GM23338 (cell line): ENCODE measurements at regions not wholly inside any gene's neighbourhood (a gene's known extent, or its start where the extent isn't known, plus 50 kb on each side); places are given as distances from the start of the nearest gene placed in this dataset.

ENCODE experiments used
- ATAC-seq: fragments of 200-7000 bp; cut with Tn5 transposase; 3 replicates; pipeline ENCODE4 v1.9.1; 2020
- DNase-seq: peaks from one replicate; pipeline ENCODE4 v3.0.0-alpha.2; 2015; ENCODE audit warnings: low spot score
- H2AFZ ChIP-seq: fragments of 200-600 bp; sonication (generic); 2 replicates; pipeline ENCODE4 v1.8.0; 2016; ENCODE audit warnings: antibody characterized with exemption, mild to moderate bottlenecking, moderate library complexity
- H3F3A ChIP-seq: fragments of 200-600 bp; sonication (generic); replicated peaks from 2 replicates; pipeline ENCODE4 v1.8.0; 2017; ENCODE audit warnings: antibody characterized with exemption, mixed run types, low read depth
- H3K27ac ChIP-seq: fragments of 200-600 bp; sonication (generic); 2 replicates; pipeline ENCODE4 v1.6.1; 2016; ENCODE audit warnings: low read depth
- H3K27me3 ChIP-seq: fragments of 200-600 bp; sonication (generic); 2 replicates; pipeline ENCODE4 v1.8.0; 2016; ENCODE audit warnings: mild to moderate bottlenecking, mixed run types, moderate library complexity; ENCODE audit not compliant: insufficient read depth
- H3K36me3 ChIP-seq: fragments of 200-600 bp; sonication (generic); 2 replicates; pipeline ENCODE4 v1.8.0; 2016; ENCODE audit warnings: mild to moderate bottlenecking; ENCODE audit not compliant: insufficient read depth
- H3K4me1 ChIP-seq: fragments of 200-600 bp; sonication (generic); 2 replicates; pipeline ENCODE4 v1.8.0; 2016; ENCODE audit warnings: mild to moderate bottlenecking, moderate library complexity; ENCODE audit not compliant: insufficient read depth
- H3K4me2 ChIP-seq: fragments of 200-600 bp; sonication (generic); 2 replicates; pipeline ENCODE4 v1.7.1; 2017; ENCODE audit warnings: mixed run types
- H3K4me3 ChIP-seq: fragments of 200-600 bp; sonication (generic); 2 replicates; pipeline ENCODE4 v1.6.1; 2016; ENCODE audit warnings: mixed run types
- H3K79me2 ChIP-seq: fragments of 200-600 bp; sonication (generic); replicated peaks from 2 replicates; pipeline ENCODE4 v1.8.0; 2017; ENCODE audit warnings: mild to moderate bottlenecking; ENCODE audit not compliant: insufficient read depth
- H3K9me2 ChIP-seq: fragments of 200-600 bp; sonication (generic); 2 replicates; pipeline ENCODE4 v1.8.0; 2017; ENCODE audit not compliant: insufficient read depth
- H4K20me1 ChIP-seq: fragments of 200-600 bp; sonication (generic); replicated peaks from 2 replicates; pipeline ENCODE4 v1.8.0; 2017; ENCODE audit warnings: mild to moderate bottlenecking; ENCODE audit not compliant: insufficient read depth
- H3K27ac Mint-ChIP-seq: 2 replicates; pipeline ENCODE4 v1.8.0; 2020; ENCODE audit warnings: inconsistent platforms, mild to moderate bottlenecking, moderate library complexity, mixed read lengths
- H3K27me3 Mint-ChIP-seq: 3 replicates; pipeline ENCODE4 v1.8.0; 2022; ENCODE audit warnings: low read depth, mild to moderate bottlenecking, moderate library complexity, mixed read lengths, inconsistent platforms; ENCODE audit not compliant: insufficient read depth, poor library complexity
- H3K36me3 Mint-ChIP-seq: 3 replicates; pipeline ENCODE4 v1.8.0; 2021; ENCODE audit warnings: low read depth, mild to moderate bottlenecking, inconsistent platforms, moderate library complexity, mixed read lengths
- H3K4me1 Mint-ChIP-seq: 3 replicates; pipeline ENCODE4 v1.8.0; 2020; ENCODE audit warnings: mild to moderate bottlenecking, inconsistent platforms, mixed read lengths
- H3K4me3 Mint-ChIP-seq: 3 replicates; pipeline ENCODE4 v1.8.0; 2021; ENCODE audit warnings: moderate library complexity, mild to moderate bottlenecking, inconsistent platforms, mixed read lengths
- H3K9me3 Mint-ChIP-seq: 3 replicates; pipeline ENCODE4 v1.8.0; 2020; ENCODE audit warnings: moderate library complexity, mild to moderate bottlenecking, inconsistent platforms, mixed read lengths
- CREB1 ChIP-seq: fragments of 250-450 bp; sonication (Bioruptor Pico); IDR thresholded peaks from 2 replicates; pipeline ENCODE4 v1.5.0; 2020; ENCODE audit warnings: low read depth, mild to moderate bottlenecking, moderate library complexity
- EZH2 ChIP-seq: fragments of 200-600 bp; sonication (generic); IDR thresholded peaks from one replicate; pipeline ENCODE4 v1.8.0; 2017; ENCODE audit warnings: antibody characterized with exemption, mild to moderate bottlenecking, low read depth; ENCODE audit not compliant: unreplicated experiment
- EZH2phosphoT487 ChIP-seq: fragments of 200-600 bp; sonication (generic); IDR thresholded peaks from one replicate; pipeline ENCODE4 v1.8.1; 2018; ENCODE audit warnings: antibody characterized with exemption; ENCODE audit not compliant: unreplicated experiment
- NANOG ChIP-seq: IDR thresholded peaks from 2 replicates; pipeline ENCODE4 v1.6.1; 2016; ENCODE audit warnings: antibody characterized with exemption, borderline replicate concordance
- POLR2AphosphoS5 ChIP-seq: IDR thresholded peaks from 2 replicates; pipeline ENCODE4 v1.6.1; 2016; ENCODE audit warnings: antibody characterized with exemption, low read depth
- REST ChIP-seq: IDR thresholded peaks from one replicate; pipeline ENCODE4 v1.6.1; 2018; ENCODE audit warnings: antibody characterized with exemption; ENCODE audit not compliant: unreplicated experiment
- TF ChIP-seq, protein P1 (sequence below): fragments of 250-450 bp; sonication (Bioruptor Pico); IDR thresholded peaks from 2 replicates; pipeline ENCODE4 v1.5.0; 2020; ENCODE audit warnings: mild to moderate bottlenecking, moderate library complexity

GRCh38 chr4:41865306-41865980 is 69.8 kb upstream of the TMEM33 start:
- Histone ChIP-seq H2AFZ (no peak overlapping the region), H3K27ac (no peak overlapping the region), H3K27me3 (peaks cover 96% of the 10 kb centered on the region), H3K4me3 (peak overlapping the region; percentile 51), H3K36me3 (no peaks in the 10 kb centered on the region), H3K79me2 (no peaks in the 10 kb centered on the region), H3K9me2 (no peaks in the 10 kb centered on the region), H3F3A (peaks cover 7% of the 10 kb centered on the region; the same call in 1 of the 2 replicates), H3K4me1 (peaks cover 51% of the 10 kb centered on the region), H4K20me1 (peaks cover 20% of the 10 kb centered on the region), H3K4me2 (peak overlapping the region; percentile 82)
- Mint-ChIP-seq H3K27ac (no peak overlapping the region), H3K36me3 (no peaks in the 10 kb centered on the region), H3K9me3 (no peaks in the 10 kb centered on the region), H3K27me3 (peaks cover 74% of the 10 kb centered on the region), H3K4me3 (peak overlapping the region; percentile 70), H3K4me1 (peaks cover 39% of the 10 kb centered on the region)
- ATAC-seq (peak; percentile 41), DNase-seq (peak; percentile 69)
- no peak for TF ChIP-seq POLR2AphosphoS5
- no peak for TF ChIP-seq REST
- TF ChIP-seq EZH2 = peak; percentile 58
- TF ChIP-seq NANOG = no peak
- peak; percentile 32 for TF ChIP-seq EZH2phosphoT487

GRCh38 chr4:41859087-41859486 is 76.1 kb upstream of the TMEM33 start:
- Histone ChIP-seq H3K36me3 (no peaks in the 10 kb centered on the region), H3K9me2 (no peaks in the 10 kb centered on the region), H2AFZ (no peak overlapping the region), H3K27ac (no peak overlapping the region), H3K27me3 (peaks cover 41% of the 10 kb centered on the region), H4K20me1 (peaks cover 1% of the 10 kb centered on the region; the same call in 1 of the 2 replicates), H3K79me2 (no peaks in the 10 kb centered on the region), H3K4me1 (peaks cover 11% of the 10 kb centered on the region; the same call in 1 of the 2 replicates), H3K4me3 (no peak overlapping the region), H3F3A (no peaks in the 10 kb centered on the region), H3K4me2 (no peak overlapping the region)
- ATAC-seq (no peak), DNase-seq (no peak)
- H3K4me1 Mint-ChIP-seq = peaks cover 8% of the 10 kb centered on the region
- no peaks in the 10 kb centered on the region for H3K9me3 Mint-ChIP-seq
- H3K27me3 Mint-ChIP-seq = peaks cover 20% of the 10 kb centered on the region
- no peak overlapping the region for H3K27ac Mint-ChIP-seq
- no peak overlapping the region for H3K4me3 Mint-ChIP-seq
- H3K36me3 Mint-ChIP-seq = no peaks in the 10 kb centered on the region
- TF ChIP-seq EZH2phosphoT487 (no peak), EZH2 (no peak), CREB1 (CRISPR knock-in tag) (no peak), REST (no peak)
- TF ChIP-seq, protein P1, sequence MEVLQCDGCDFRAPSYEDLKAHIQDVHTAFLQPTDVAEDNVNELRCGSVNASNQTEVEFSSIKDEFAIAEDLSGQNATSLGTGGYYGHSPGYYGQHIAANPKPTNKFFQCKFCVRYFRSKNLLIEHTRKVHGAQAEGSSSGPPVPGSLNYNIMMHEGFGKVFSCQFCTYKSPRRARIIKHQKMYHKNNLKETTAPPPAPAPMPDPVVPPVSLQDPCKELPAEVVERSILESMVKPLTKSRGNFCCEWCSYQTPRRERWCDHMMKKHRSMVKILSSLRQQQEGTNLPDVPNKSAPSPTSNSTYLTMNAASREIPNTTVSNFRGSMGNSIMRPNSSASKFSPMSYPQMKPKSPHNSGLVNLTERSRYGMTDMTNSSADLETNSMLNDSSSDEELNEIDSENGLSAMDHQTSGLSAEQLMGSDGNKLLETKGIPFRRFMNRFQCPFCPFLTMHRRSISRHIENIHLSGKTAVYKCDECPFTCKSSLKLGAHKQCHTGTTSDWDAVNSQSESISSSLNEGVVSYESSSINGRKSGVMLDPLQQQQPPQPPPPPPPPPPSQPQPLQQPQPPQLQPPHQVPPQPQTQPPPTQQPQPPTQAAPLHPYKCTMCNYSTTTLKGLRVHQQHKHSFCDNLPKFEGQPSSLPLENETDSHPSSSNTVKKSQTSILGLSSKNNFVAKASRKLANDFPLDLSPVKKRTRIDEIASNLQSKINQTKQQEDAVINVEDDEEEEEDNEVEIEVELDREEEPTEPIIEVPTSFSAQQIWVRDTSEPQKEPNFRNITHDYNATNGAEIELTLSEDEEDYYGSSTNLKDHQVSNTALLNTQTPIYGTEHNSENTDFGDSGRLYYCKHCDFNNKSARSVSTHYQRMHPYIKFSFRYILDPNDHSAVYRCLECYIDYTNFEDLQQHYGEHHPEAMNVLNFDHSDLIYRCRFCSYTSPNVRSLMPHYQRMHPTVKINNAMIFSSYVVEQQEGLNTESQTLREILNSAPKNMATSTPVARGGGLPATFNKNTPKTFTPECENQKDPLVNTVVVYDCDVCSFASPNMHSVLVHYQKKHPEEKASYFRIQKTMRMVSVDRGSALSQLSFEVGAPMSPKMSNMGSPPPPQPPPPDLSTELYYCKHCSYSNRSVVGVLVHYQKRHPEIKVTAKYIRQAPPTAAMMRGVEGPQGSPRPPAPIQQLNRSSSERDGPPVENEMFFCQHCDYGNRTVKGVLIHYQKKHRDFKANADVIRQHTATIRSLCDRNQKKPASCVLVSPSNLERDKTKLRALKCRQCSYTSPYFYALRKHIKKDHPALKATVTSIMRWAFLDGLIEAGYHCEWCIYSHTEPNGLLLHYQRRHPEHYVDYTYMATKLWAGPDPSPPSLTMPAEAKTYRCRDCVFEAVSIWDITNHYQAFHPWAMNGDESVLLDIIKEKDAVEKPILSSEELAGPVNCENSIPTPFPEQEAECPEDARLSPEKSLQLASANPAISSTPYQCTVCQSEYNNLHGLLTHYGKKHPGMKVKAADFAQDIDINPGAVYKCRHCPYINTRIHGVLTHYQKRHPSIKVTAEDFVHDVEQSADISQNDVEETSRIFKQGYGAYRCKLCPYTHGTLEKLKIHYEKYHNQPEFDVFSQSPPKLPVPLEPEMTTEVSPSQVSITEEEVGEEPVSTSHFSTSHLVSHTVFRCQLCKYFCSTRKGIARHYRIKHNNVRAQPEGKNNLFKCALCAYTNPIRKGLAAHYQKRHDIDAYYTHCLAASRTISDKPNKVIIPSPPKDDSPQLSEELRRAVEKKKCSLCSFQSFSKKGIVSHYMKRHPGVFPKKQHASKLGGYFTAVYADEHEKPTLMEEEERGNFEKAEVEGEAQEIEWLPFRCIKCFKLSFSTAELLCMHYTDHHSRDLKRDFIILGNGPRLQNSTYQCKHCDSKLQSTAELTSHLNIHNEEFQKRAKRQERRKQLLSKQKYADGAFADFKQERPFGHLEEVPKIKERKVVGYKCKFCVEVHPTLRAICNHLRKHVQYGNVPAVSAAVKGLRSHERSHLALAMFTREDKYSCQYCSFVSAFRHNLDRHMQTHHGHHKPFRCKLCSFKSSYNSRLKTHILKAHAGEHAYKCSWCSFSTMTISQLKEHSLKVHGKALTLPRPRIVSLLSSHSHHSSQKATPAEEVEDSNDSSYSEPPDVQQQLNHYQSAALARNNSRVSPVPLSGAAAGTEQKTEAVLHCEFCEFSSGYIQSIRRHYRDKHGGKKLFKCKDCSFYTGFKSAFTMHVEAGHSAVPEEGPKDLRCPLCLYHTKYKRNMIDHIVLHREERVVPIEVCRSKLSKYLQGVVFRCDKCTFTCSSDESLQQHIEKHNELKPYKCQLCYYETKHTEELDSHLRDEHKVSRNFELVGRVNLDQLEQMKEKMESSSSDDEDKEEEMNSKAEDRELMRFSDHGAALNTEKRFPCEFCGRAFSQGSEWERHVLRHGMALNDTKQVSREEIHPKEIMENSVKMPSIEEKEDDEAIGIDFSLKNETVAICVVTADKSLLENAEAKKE (CRISPR knock-in tag) = no peak
